HCT116 (cell line): ENCODE measurements at regions not wholly inside any gene's neighbourhood (a gene's known extent, or its start where the extent isn't known, plus 50 kb on each side); places are given as distances from the start of the nearest gene placed in this dataset.

Experiments used
- ATAC-seq: fragments of 200-7000 bp; cut with Tn5 transposase; 2 replicates; pipeline ENCODE4 v1.9.1; 2020; ENCODE audit warnings: mild to moderate bottlenecking, moderate library complexity
- BruUV-seq: library from RNA; stranded (reverse); fragments of 400-500 nt; replicated peaks from 2 replicates; lab custom pipeline; 2021; lab: Mats Ljungman, UMichigan
- CTCF ChIA-PET: fragments of 300-600 bp; sonication (Branson Sonifier 250); formaldehyde crosslinking; loops from one replicate; lab custom pipeline; 2021; ENCODE audit warnings: antibody characterized with exemption; lab: Charles Lee
- POLR2A ChIA-PET: fragments of 300-600, 350-600 bp; sonication (Branson Sonifier 250); formaldehyde crosslinking; loops from one replicate; lab custom pipeline; 2021; ENCODE audit warnings: antibody characterized with exemption; lab: Charles Lee
- RAD21 ChIA-PET, 2 experiments: fragments of 300-600 bp; sonication (Branson Sonifier 250); formaldehyde crosslinking; loops; one replicate each; lab custom pipeline; 2023; ENCODE audit warnings: low total read pairs in 2 of 2; ENCODE audit not compliant: uncharacterized antibody in 2 of 2, unreplicated experiment in 2 of 2, low non-redundant PET in 1 of 2; lab: Charles Lee
- DNase-seq: peaks from one replicate; pipeline ENCODE4 v3.0.0-alpha.2; 2010; ENCODE audit warnings: low read depth, low spot score
- H2AFZ ChIP-seq: fragments of 200-600 bp; shearing (Covaris generic), sonication (generic); 2 replicates; pipeline ENCODE4 v1.6.1; 2017; ENCODE audit warnings: low read depth, mixed run types, mixed read lengths, antibody characterized with exemption, low read length; ENCODE audit not compliant: poor library complexity, severe bottlenecking
- H3K27ac ChIP-seq: 2 replicates; pipeline ENCODE4 v1.5.1; 2012; ENCODE audit warnings: low read depth, low read length
- H3K27me3 ChIP-seq: fragments of 200-600 bp; sonication (generic); 2 replicates; pipeline ENCODE4 v1.6.1; 2016; ENCODE audit warnings: mixed run types, low read length, mixed read lengths; ENCODE audit not compliant: insufficient read depth
- H3K36me3 ChIP-seq, 2 experiments: fragments of 200-500 bp in 1 of 2; fragments of 200-600 bp in 1 of 2; sonication (Bioruptor generic) in 1 of 2; sonication (generic) in 1 of 2; 2 replicates each; pipeline versions ENCODE4 v1.5.1 to v1.6.1; 2014 to 2016; ENCODE audit warnings: low read length in 2 of 2, inconsistent platforms in 1 of 2, mixed read lengths in 1 of 2, mixed run types in 1 of 2; ENCODE audit not compliant: insufficient read depth in 2 of 2, control insufficient read depth in 1 of 2
- H3K4me1 ChIP-seq, 2 experiments: fragments of 200-600 bp in 1 of 2; sonication (generic) in 1 of 2; 2 replicates each; pipeline versions ENCODE4 v1.5.1 to v1.6.1; 2012 to 2017; ENCODE audit warnings: low read length in 2 of 2, inconsistent platforms in 1 of 2, mild to moderate bottlenecking in 1 of 2, mixed read lengths in 1 of 2, mixed run types in 1 of 2, moderate library complexity in 1 of 2; ENCODE audit not compliant: insufficient read depth in 2 of 2, control insufficient read depth in 1 of 2
- H3K4me2 ChIP-seq: fragments of 200-600 bp; sonication (generic); 2 replicates; pipeline ENCODE4 v1.6.1; 2017; ENCODE audit warnings: mixed run types, low read length, mixed read lengths
- H3K4me3 ChIP-seq, 2 experiments: fragments of 200-600 bp in 1 of 2; sonication (generic) in 1 of 2; replicated peaks in 1 of 2; 2 replicates each; pipeline ENCODE4 v1.5.1; 2011 to 2016; ENCODE audit warnings: low read length in 2 of 2, control low read depth in 1 of 2, low read depth in 1 of 2, mild to moderate bottlenecking in 1 of 2, mixed read lengths in 1 of 2, mixed run types in 1 of 2
- H3K79me2 ChIP-seq: fragments of 200-600 bp; sonication (generic); 2 replicates; pipeline ENCODE4 v1.6.1; 2017; ENCODE audit warnings: mild to moderate bottlenecking, mixed run types, low read length, moderate library complexity, mixed read lengths; ENCODE audit not compliant: insufficient read depth
- H3K9ac ChIP-seq: fragments of 200-600 bp; sonication (generic); 2 replicates; pipeline ENCODE4 v1.6.1; 2016; ENCODE audit warnings: low read length, mixed read lengths
- H3K9me2 ChIP-seq: fragments of 200-600 bp; sonication (generic), shearing (Covaris generic); 2 replicates; pipeline ENCODE4 v1.6.1; 2017; ENCODE audit warnings: mixed run types, mild to moderate bottlenecking, moderate library complexity; ENCODE audit not compliant: insufficient read depth
- H3K9me3 ChIP-seq, 2 experiments: fragments of 200-500 bp in 1 of 2; fragments of 200-600 bp in 1 of 2; sonication (Bioruptor generic) in 1 of 2; sonication (generic) in 1 of 2; 2 replicates each; pipeline ENCODE4 v1.6.1; 2014 to 2017; ENCODE audit warnings: low read length in 2 of 2, mixed read lengths in 2 of 2, inconsistent platforms in 1 of 2, low read depth in 1 of 2, mild to moderate bottlenecking in 1 of 2, mixed run types in 1 of 2, moderate library complexity in 1 of 2; ENCODE audit not compliant: control insufficient read depth in 1 of 2, insufficient read depth in 1 of 2
- H4K20me1 ChIP-seq: fragments of 200-600 bp; sonication (generic), shearing (Covaris generic); 2 replicates; pipeline ENCODE4 v1.6.1; 2017; ENCODE audit warnings: mixed run types, mild to moderate bottlenecking, moderate library complexity; ENCODE audit not compliant: insufficient read depth
- CTCF ChIP-seq, 3 experiments: fragments of 200-600 bp in 1 of 3; sonication (generic) in 1 of 3; IDR thresholded peaks in 2 of 3; conservative IDR thresholded peaks in 1 of 3; 2 replicates each; pipeline ENCODE4 v1.5.1; 2012 to 2017; ENCODE audit warnings: low read depth in 2 of 3, low read length in 2 of 3, antibody characterized with exemption in 1 of 3, borderline replicate concordance in 1 of 3, control low read depth in 1 of 3, mild to moderate bottlenecking in 1 of 3, mixed read lengths in 1 of 3, mixed run types in 1 of 3, moderate library complexity in 1 of 3; ENCODE audit not compliant: insufficient read depth in 1 of 3
- ELF1 ChIP-seq: IDR thresholded peaks from 2 replicates; pipeline ENCODE4 v1.6.1; 2012; ENCODE audit warnings: low read depth, borderline replicate concordance
- FOSL1 ChIP-seq: IDR thresholded peaks from 2 replicates; pipeline ENCODE4 v1.6.1; 2012; ENCODE audit warnings: low read depth
- JUND ChIP-seq: IDR thresholded peaks from 2 replicates; pipeline ENCODE4 v1.6.1; 2012
- MAX ChIP-seq: IDR thresholded peaks from 2 replicates; pipeline ENCODE4 v1.6.1; 2012
- POLR2A ChIP-seq: IDR thresholded peaks from 2 replicates; pipeline ENCODE4 v1.7.0; 2011; ENCODE audit warnings: borderline replicate concordance; ENCODE audit not compliant: insufficient read depth, insufficient read length; ENCODE audit errors: extremely low read depth
- REST ChIP-seq: IDR thresholded peaks from 2 replicates; pipeline ENCODE4 v1.6.1; 2012; ENCODE audit warnings: low read depth
- SIN3A ChIP-seq: IDR thresholded peaks from 2 replicates; pipeline ENCODE4 v1.6.1; 2012; ENCODE audit warnings: low read depth
- SP1 ChIP-seq: IDR thresholded peaks from 2 replicates; pipeline ENCODE4 v1.6.1; 2012; ENCODE audit warnings: low read depth
- SRF ChIP-seq: IDR thresholded peaks from 2 replicates; pipeline ENCODE4 v1.6.1; 2012; ENCODE audit warnings: low read depth
- YY1 ChIP-seq: IDR thresholded peaks from 2 replicates; pipeline ENCODE4 v1.6.1; 2011; ENCODE audit warnings: low read length, low read depth, moderate library complexity, mild to moderate bottlenecking; ENCODE audit not compliant: insufficient replicate concordance; ENCODE audit errors: extremely low read depth
- ZBTB33 ChIP-seq: IDR thresholded peaks from 2 replicates; pipeline ENCODE4 v1.6.1; 2011; ENCODE audit warnings: mild to moderate bottlenecking, low read length, moderate library complexity; ENCODE audit not compliant: insufficient replicate concordance; ENCODE audit errors: extremely low read depth
- ZFX ChIP-seq: fragments of 450-650 bp; IDR thresholded peaks from 2 replicates; pipeline ENCODE4 v1.6.1; 2017
- intact Hi-C: fragments of 100-400 bp; cut with micrococcal nuclease; formaldehyde crosslinking; loops from 2 replicates; pipeline ENCODE4 v1.10.0; 2022

- peak; percentile 18 for TF ChIP-seq ZBTB33
Observed at GRCh38 chr6:140858381-140858971, 1274.2 kb upstream of the GJE1 start (continued).

GRCh38 chr6:140857739-140858380, 1274.9 kb upstream of the GJE1 start:
- H3K9me2 ChIP-seq: no peaks in the 10 kb centered on the region
- H3K4me1 ChIP-seq: peaks cover 33 to 52% of the 10 kb centered on the region in 2 experiments
- H3K9me3 ChIP-seq: no peaks in the 10 kb centered on the region
- no peak overlapping the region for H2AFZ ChIP-seq
- peak overlapping the region in 1 of 2 experiments; percentile 54; a peak in 2 of 4 replicates for H3K4me3 ChIP-seq
- ChIA-PET CTCF (no interaction called here), POLR2A (no interaction called here), RAD21 (no interaction called here)
- no TSS peak for BruUV-seq
- peak overlapping the region; percentile 24; the same call in 1 of the 2 replicates for H3K9ac ChIP-seq
- H4K20me1 ChIP-seq: no peaks in the 10 kb centered on the region
- peak overlapping the region; percentile 84 for H3K4me2 ChIP-seq
- ATAC-seq: peak; percentile 64
- no peaks in the 10 kb centered on the region for H3K36me3 ChIP-seq
- DNase-seq: peak; percentile 24
- H3K27me3 ChIP-seq: no peaks in the 10 kb centered on the region
- intact Hi-C loops: no loop called here
- H3K79me2 ChIP-seq: peaks cover 67% of the 10 kb centered on the region
- H3K27ac ChIP-seq: peak overlapping the region; percentile 60
- TF ChIP-seq FOSL1 (no peak), POLR2A (no peak), YY1 (no peak), ELF1 (peak; percentile 10; the same call in 1 of the 2 replicates), JUND (peak; percentile 38), ZFX (no peak), SIN3A (no peak), REST (no peak), ZBTB33 (no peak), SRF (0 out of 2 replicates have a peak, but pooled peaks have one; percentile 24), CTCF (IDR thresholded peaks at IDR 0.05 in 2 of 3, conservative IDR thresholded peaks at IDR 0.05 in 1 of 3; ENCODE audit: borderline replicate concordance in 1 of 3, insufficient read depth in 1 of 3, low read depth in 2 of 3, low read length in 2 of 3) (no peak), MAX (peak; percentile 33; the same call in 1 of the 2 replicates), SP1 (no peak)
